B cell (primary cell): ENCODE measurements at regions not wholly inside any gene's neighbourhood (a gene's known extent, or its start where the extent isn't known, plus 50 kb on each side); places are given as distances from the start of the nearest gene placed in this dataset.
"Not testable (repeated sequence)": the region's sequence is repeated elsewhere in the genome, so short reads cannot be mapped to it uniquely, and the experiment has no call there.

ENCODE experiments used
- ATAC-seq: fragments of 200-7000 bp; cut with Tn5 transposase; one replicate; pipeline ENCODE4 v1.10.0; 2021; ENCODE audit warnings: low read depth, mild to moderate bottlenecking, moderate number of reproducible peaks, moderate library complexity
- CTCF ChIA-PET: fragments of 350-600 bp; sonication (Branson Sonifier 250); formaldehyde crosslinking; loops from one replicate; lab custom pipeline; 2021; ENCODE audit warnings: antibody characterized with exemption, inconsistent platforms; lab: Charles Lee
- POLR2A ChIA-PET: fragments of 350-600 bp; sonication (Branson Sonifier 250); formaldehyde crosslinking; loops from one replicate; lab custom pipeline; 2021; ENCODE audit warnings: antibody characterized with exemption; lab: Charles Lee
- DNase-seq: peaks from one replicate; pipeline ENCODE4 v3.0.0; 2013
- H2AFZ ChIP-seq: 2 replicates; pipeline ENCODE4 v1.6.1; 2012; ENCODE audit warnings: mild to moderate bottlenecking, low read depth, low read length; ENCODE audit not compliant: insufficient read depth, poor library complexity, severe bottlenecking
- H3K27ac ChIP-seq, 2 donors: 1 replicate in 1 of 2; 2 replicates in 1 of 2; pipeline ENCODE4 v1.5.1; 2012 to 2013; ENCODE audit warnings: low read length in 2 of 2, mild to moderate bottlenecking in 2 of 2, moderate library complexity in 1 of 2
- H3K27me3 ChIP-seq, 4 experiments: fragments of 200-600 bp in 1 of 4; sonication (generic) in 1 of 4; replicated peaks in 1 of 4; 1 replicate in 2 of 4; 2 replicates in 2 of 4; pipeline versions ENCODE4 v1.6.1 to v1.7.0; 2013 to 2016; ENCODE audit warnings: low read length in 3 of 4, mild to moderate bottlenecking in 2 of 4, mixed read lengths in 1 of 4, moderate library complexity in 1 of 4; ENCODE audit not compliant: insufficient read depth in 4 of 4, control insufficient read depth in 3 of 4; ENCODE audit errors: control extremely low read depth in 1 of 4
- H3K36me3 ChIP-seq, 2 experiments: replicated peaks in 1 of 2; 1 replicate in 1 of 2; 2 replicates in 1 of 2; pipeline versions ENCODE4 v1.6.1 to v1.7.1; 2013; ENCODE audit warnings: low read length in 1 of 2; ENCODE audit not compliant: insufficient read depth in 2 of 2, control insufficient read depth in 1 of 2; ENCODE audit errors: control extremely low read depth in 1 of 2, extremely low read depth in 1 of 2
- H3K4me1 ChIP-seq, 2 donors: fragments of 200-600 bp in 1 of 2; sonication (generic) in 1 of 2; 1 replicate in 1 of 2; 2 replicates in 1 of 2; pipeline versions ENCODE4 v1.5.1 to v1.6.1; 2013 to 2017; ENCODE audit warnings: low read length in 2 of 2; ENCODE audit not compliant: control insufficient read depth in 2 of 2, insufficient read depth in 2 of 2
- H3K4me2 ChIP-seq: replicated peaks from 2 replicates; pipeline ENCODE3; 2012; ENCODE audit warnings: mild to moderate bottlenecking, low read depth, low read length; ENCODE audit not compliant: poor library complexity, severe bottlenecking
- H3K4me3 ChIP-seq, 5 experiments: fragments of 200-600 bp in 1 of 5; sonication (generic) in 1 of 5; 1 replicate in 3 of 5; 2 replicates in 2 of 5; pipeline versions ENCODE4 v1.5.1 to v1.7.0; 2011 to 2016; ENCODE audit warnings: low read length in 4 of 5, mild to moderate bottlenecking in 4 of 5, low read depth in 2 of 5, control low read depth in 1 of 5, moderate library complexity in 1 of 5; ENCODE audit not compliant: insufficient read depth in 1 of 5; ENCODE audit errors: control extremely low read depth in 1 of 5, extremely low read depth in 1 of 5
- H3K79me2 ChIP-seq: fragments of 200-600 bp; sonication (generic); one replicate; pipeline ENCODE4 v1.6.0; 2016; ENCODE audit warnings: low read length; ENCODE audit not compliant: control insufficient read depth, insufficient read depth
- H3K9ac ChIP-seq: fragments of 200-600 bp; sonication (generic); 2 replicates; pipeline ENCODE4 v1.6.1; 2017; ENCODE audit warnings: mild to moderate bottlenecking, low read length, moderate library complexity
- H3K9me3 ChIP-seq, 3 donors: one replicate each; pipeline versions ENCODE4 v1.6.1 to v1.7.1; 2013; ENCODE audit warnings: low read length in 2 of 3; ENCODE audit not compliant: control insufficient read depth in 2 of 3, insufficient read depth in 1 of 3; ENCODE audit errors: control extremely low read depth in 1 of 3
- H4K20me1 ChIP-seq: 2 replicates; pipeline ENCODE4 v1.6.0; 2012; ENCODE audit warnings: mild to moderate bottlenecking, low read length; ENCODE audit not compliant: insufficient read depth, control insufficient read depth, poor library complexity, severe bottlenecking
- H3K27ac Mint-ChIP-seq: one replicate; pipeline ENCODE4 v1.8.0; 2021; ENCODE audit warnings: mixed read lengths
- H3K27me3 Mint-ChIP-seq: one replicate; pipeline ENCODE4 v1.8.0; 2021; ENCODE audit warnings: mixed read lengths
- H3K4me1 Mint-ChIP-seq: one replicate; pipeline ENCODE4 v1.8.0; 2021; ENCODE audit warnings: mixed read lengths
- H3K4me3 Mint-ChIP-seq: one replicate; pipeline ENCODE4 v1.8.0; 2021; ENCODE audit warnings: mixed read lengths
- H3K9me3 Mint-ChIP-seq: one replicate; pipeline ENCODE4 v1.8.0; 2022; ENCODE audit warnings: mixed read lengths; ENCODE audit not compliant: insufficient read depth
- CTCF ChIP-seq: fragments of 200-600 bp; IDR thresholded peaks from one replicate; pipeline ENCODE4 v1.8.0; 2022; ENCODE audit warnings: antibody characterized with exemption, mild to moderate bottlenecking
- EZH2 ChIP-seq: IDR thresholded peaks from 2 replicates; pipeline ENCODE4 v1.6.1; 2012; ENCODE audit warnings: borderline replicate concordance, low read depth, mild to moderate bottlenecking, moderate library complexity, low read length; ENCODE audit not compliant: insufficient read depth, poor library complexity, severe bottlenecking
- WGBS: methylation state at CpG from one replicate; pipeline ENCODE4 v1.1.5; 2013; ENCODE audit warnings: missing lambda C conversion rate; ENCODE audit not compliant: insufficient coverage; 5-methylcytosine and 5-hydroxymethylcytosine counted together
- intact Hi-C: fragments of 100-400 bp; cut with micrococcal nuclease; formaldehyde crosslinking; loops from one replicate; pipeline ENCODE4 v1.10.0; 2022

- no peaks in the 10 kb centered on the region for H3K4me1 ChIP-seq
- no peak overlapping the region for H3K4me3 ChIP-seq
- no peak overlapping the region for H3K27ac ChIP-seq
- H3K79me2 ChIP-seq: no peaks in the 10 kb centered on the region
- Mint-ChIP-seq H3K9me3 (no peaks in the 10 kb centered on the region), H3K4me3 (no peak overlapping the region), H3K4me1 (no peaks in the 10 kb centered on the region), H3K27me3 (peaks cover 2% of the 10 kb centered on the region), H3K27ac (no peak overlapping the region)
- ChIA-PET POLR2A (no interaction called here), CTCF (no interaction called here)
- no peak overlapping the region for H3K9ac ChIP-seq
- no peaks in the 10 kb centered on the region for H3K9me3 ChIP-seq
- DNase-seq (no peak), ATAC-seq (no peak)
- no peak overlapping the region for H2AFZ ChIP-seq
- TF ChIP-seq EZH2 (no peak), CTCF (no peak)
- no CpG with 5 or more reads among the region's 1 CpG for WGBS
- H3K36me3 ChIP-seq: no peaks in the 10 kb centered on the region
- no peaks in the 10 kb centered on the region for H4K20me1 ChIP-seq
- no peaks in the 10 kb centered on the region for H3K27me3 ChIP-seq
- H3K4me2 ChIP-seq: no peak overlapping the region
- intact Hi-C loops: no loop called here
Observed at GRCh38 chr10:9262770-9263169, 1208.3 kb downstream of the GATA3 start.

- Histone ChIP-seq H3K79me2 (no peaks in the 10 kb centered on the region), H3K36me3 (no peaks in the 10 kb centered on the region), H3K4me2 (no peak overlapping the region), H3K27ac (no peak overlapping the region), H3K9me3 (no peaks in the 10 kb centered on the region), H3K4me1 (no peaks in the 10 kb centered on the region), H3K9ac (no peak overlapping the region), H3K27me3 (no peaks in the 10 kb centered on the region), H4K20me1 (no peaks in the 10 kb centered on the region), H2AFZ (no peak overlapping the region), H3K4me3 (no peak overlapping the region)
- DNase-seq (no peak), ATAC-seq (no peak)
- H3K27me3 Mint-ChIP-seq: peaks cover 4% of the 10 kb centered on the region
- no CpG with 5 or more reads among the region's 5 CpGs for WGBS
- H3K4me3 Mint-ChIP-seq: no peak overlapping the region
- H3K4me1 Mint-ChIP-seq: no peaks in the 10 kb centered on the region
- H3K27ac Mint-ChIP-seq: no peak overlapping the region
- TF ChIP-seq EZH2: no peak
- TF ChIP-seq CTCF: no peak
- intact Hi-C loops: no loop called here
- ChIA-PET CTCF (no interaction called here), POLR2A (no interaction called here)
- H3K9me3 Mint-ChIP-seq: no peaks in the 10 kb centered on the region
Observed at GRCh38 chr10:9268176-9268575, 1213.7 kb downstream of the GATA3 start.

GRCh38 chr10:9273126-9273833 is 1218.8 kb downstream of the GATA3 start:
- H3K27me3 Mint-ChIP-seq: not testable (repeated sequence)

More at GRCh38 chr10:9273126-9273833, 1218.8 kb downstream of the GATA3 start:
- H3K9me3 Mint-ChIP-seq, H3K36me3 ChIP-seq, DNase-seq, H3K9me3 ChIP-seq, H3K4me3 ChIP-seq, ATAC-seq, CTCF ChIA-PET, intact Hi-C loops, H3K27me3 ChIP-seq, H4K20me1 ChIP-seq, H3K27ac Mint-ChIP-seq, H3K9ac ChIP-seq, H2AFZ ChIP-seq, H3K27ac ChIP-seq, H3K4me1 Mint-ChIP-seq, H3K79me2 ChIP-seq, H3K4me3 Mint-ChIP-seq, H3K4me2 ChIP-seq, H3K4me1 ChIP-seq, POLR2A ChIA-PET: not testable (repeated sequence)
- WGBS: 98% methylated on average over 19 of the region's 61 CpGs
